CD4-positive, CD25-positive, alpha-beta regulatory T cell (primary cell): ENCODE measurements at regions not wholly inside any gene's neighbourhood (a gene's known extent, or its start where the extent isn't known, plus 50 kb on each side); places are given as distances from the start of the nearest gene placed in this dataset.

Experiments used
- ATAC-seq, 2 donors: fragments of 150-1000 bp; cut with Tn5 transposase; one replicate each; pipeline ENCODE4 v1.10.0; 2021; ENCODE audit warnings: low read depth in 2 of 2, moderate number of reproducible peaks in 2 of 2, moderate library complexity in 1 of 2
- DNase-seq, 3 donors: peaks; one replicate each; pipeline versions ENCODE4 v3.0.0 to v3.0.0-alpha.2; 2012 to 2022; ENCODE audit warnings: mixed read lengths in 1 of 3
- H3K27ac ChIP-seq: one replicate; pipeline ENCODE4 v1.7.0; 2013; ENCODE audit warnings: mild to moderate bottlenecking, low read length; ENCODE audit not compliant: insufficient read depth, poor library complexity, severe bottlenecking
- H3K27me3 ChIP-seq: one replicate; pipeline ENCODE4 v1.7.0; 2013; ENCODE audit warnings: low read length; ENCODE audit not compliant: control insufficient read depth, insufficient read depth
- H3K36me3 ChIP-seq: one replicate; pipeline ENCODE4 v1.7.0; 2013; ENCODE audit warnings: mild to moderate bottlenecking, low read length, moderate library complexity; ENCODE audit not compliant: control insufficient read depth, insufficient read depth
- H3K4me1 ChIP-seq: 2 replicates; pipeline ENCODE4 v1.7.0; 2013; ENCODE audit warnings: mild to moderate bottlenecking, low read length; ENCODE audit not compliant: insufficient read depth, control insufficient read depth, poor library complexity, severe bottlenecking
- H3K4me3 ChIP-seq: one replicate; pipeline ENCODE4 v1.7.0; 2013; ENCODE audit warnings: low read depth, mild to moderate bottlenecking, low read length, moderate library complexity
- H3K9me3 ChIP-seq, 2 experiments: 1 replicate in 1 of 2; 2 replicates in 1 of 2; pipeline ENCODE4 v1.7.0; 2013; ENCODE audit warnings: low read length in 2 of 2, mild to moderate bottlenecking in 1 of 2, moderate library complexity in 1 of 2; ENCODE audit not compliant: control insufficient read depth in 2 of 2
- H3K27ac Mint-ChIP-seq, 3 donors: one replicate each; pipeline ENCODE4 v1.8.0; 2020 to 2022; ENCODE audit warnings: mild to moderate bottlenecking in 3 of 3, mixed read lengths in 3 of 3, moderate library complexity in 2 of 3
- H3K27me3 Mint-ChIP-seq: one replicate; pipeline ENCODE4 v1.8.0; 2022; ENCODE audit warnings: mild to moderate bottlenecking, mixed read lengths
- H3K36me3 Mint-ChIP-seq: one replicate; pipeline ENCODE4 v1.8.0; 2020; ENCODE audit warnings: mixed read lengths
- H3K4me1 Mint-ChIP-seq, 4 donors: one replicate each; pipeline ENCODE4 v1.8.0; 2020 to 2022; ENCODE audit warnings: mixed read lengths in 4 of 4, mild to moderate bottlenecking in 1 of 4
- H3K4me3 Mint-ChIP-seq, 4 donors: one replicate each; pipeline ENCODE4 v1.8.0; 2020 to 2022; ENCODE audit warnings: mild to moderate bottlenecking in 4 of 4, mixed read lengths in 4 of 4, moderate library complexity in 3 of 4
- H3K9me3 Mint-ChIP-seq, 7 donors: one replicate each; pipeline ENCODE4 v1.8.0; 2020 to 2022; ENCODE audit warnings: mixed read lengths in 7 of 7, mild to moderate bottlenecking in 3 of 7, moderate library complexity in 2 of 7

DNA sequence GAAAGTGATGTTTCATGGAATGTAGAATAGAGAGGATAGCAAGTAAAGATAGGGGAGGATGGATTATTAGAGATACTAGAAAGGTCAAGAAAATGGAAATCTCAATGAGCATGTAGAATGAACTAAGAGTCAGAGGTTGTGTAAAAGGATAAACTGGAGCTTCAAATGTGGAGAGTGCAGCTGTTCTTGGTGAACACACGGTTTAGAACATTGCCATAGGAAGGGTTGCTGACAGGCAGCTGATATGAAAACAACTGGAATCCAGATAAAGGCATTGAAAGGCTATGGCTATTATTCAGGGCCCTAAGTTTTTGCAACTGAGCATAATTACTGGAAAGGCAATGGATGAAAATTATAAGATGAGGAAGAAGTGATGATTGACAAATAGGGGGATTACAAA is 239.6 kb upstream of the VEGFC start:
- H3K36me3 Mint-ChIP-seq, result no peaks in the 10 kb centered on the region
- Histone ChIP-seq H3K4me1 (no peaks in the 10 kb centered on the region), H3K4me3 (no peak overlapping the region), H3K9me3 (no peaks in the 10 kb centered on the region), H3K27me3 (no peaks in the 10 kb centered on the region), H3K36me3 (no peaks in the 10 kb centered on the region), H3K27ac (no peak overlapping the region)
- DNase-seq (no peak), ATAC-seq (no peak)
- H3K27ac Mint-ChIP-seq, result no peak overlapping the region
- no peaks in the 10 kb centered on the region for H3K4me1 Mint-ChIP-seq
- H3K4me3 Mint-ChIP-seq, result no peak overlapping the region
- no peaks in the 10 kb centered on the region for H3K27me3 Mint-ChIP-seq
- H3K9me3 Mint-ChIP-seq, result no peaks in the 10 kb centered on the region

DNA sequence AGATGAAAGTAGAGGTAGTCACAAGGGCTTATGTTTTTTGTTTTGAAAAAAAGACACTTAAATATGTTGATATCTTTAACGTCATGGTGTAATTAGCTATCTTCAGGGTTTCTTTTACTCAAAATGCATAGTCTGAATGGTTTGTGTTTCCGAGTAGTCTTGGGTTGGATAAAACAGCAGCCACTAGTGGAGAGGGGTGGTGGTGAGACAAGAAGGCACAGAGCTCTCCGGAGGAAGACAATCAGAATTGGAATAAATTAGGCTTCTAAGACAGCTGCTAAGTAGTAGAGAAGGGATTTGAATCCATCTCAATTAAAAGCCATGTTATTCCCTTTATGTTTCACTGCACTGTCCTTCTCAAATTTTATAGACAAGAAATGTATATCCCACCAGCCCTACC is 240.4 kb upstream of the VEGFC start:
- H3K9me3 ChIP-seq, result no peaks in the 10 kb centered on the region
- H3K4me3 ChIP-seq, result no peak overlapping the region
- DNase-seq (no peak), ATAC-seq (no peak)
- H3K9me3 Mint-ChIP-seq, result peaks cover 0 to 2% (median 0%) of the 10 kb centered on the region in 7 donors
- no peaks in the 10 kb centered on the region for H3K4me1 ChIP-seq
- H3K36me3 ChIP-seq, result no peaks in the 10 kb centered on the region
- H3K27me3 Mint-ChIP-seq, result no peaks in the 10 kb centered on the region
- H3K27ac Mint-ChIP-seq, result no peak overlapping the region
- H3K36me3 Mint-ChIP-seq, result no peaks in the 10 kb centered on the region
- no peaks in the 10 kb centered on the region for H3K27me3 ChIP-seq
- no peak overlapping the region for H3K4me3 Mint-ChIP-seq
- H3K27ac ChIP-seq, result no peak overlapping the region
- H3K4me1 Mint-ChIP-seq, result no peaks in the 10 kb centered on the region

DNA sequence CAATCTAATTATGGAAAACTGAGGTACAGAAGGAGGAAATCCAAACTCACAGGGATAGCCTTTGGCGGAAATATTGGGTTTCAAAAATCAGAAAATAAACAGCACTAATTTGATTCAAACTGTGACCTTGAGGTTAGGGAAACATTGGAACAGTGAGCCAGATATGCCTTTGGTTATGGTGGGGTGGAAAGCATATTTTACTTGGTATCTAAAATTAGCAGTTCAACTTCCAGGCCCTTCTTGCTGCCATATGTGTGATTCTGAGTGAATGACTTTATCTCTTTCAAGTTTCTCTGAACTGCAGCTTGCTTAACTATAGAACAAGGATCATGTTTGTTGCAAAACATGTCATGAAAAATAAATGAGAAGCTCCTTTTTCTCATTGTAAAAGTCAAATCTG is 240.9 kb upstream of the VEGFC start:
- no peak overlapping the region for H3K27ac Mint-ChIP-seq
- H3K36me3 Mint-ChIP-seq, result no peaks in the 10 kb centered on the region
- H3K36me3 ChIP-seq, result no peaks in the 10 kb centered on the region
- no peak overlapping the region for H3K27ac ChIP-seq
- H3K27me3 ChIP-seq, result no peaks in the 10 kb centered on the region
- H3K4me3 Mint-ChIP-seq, result no peak overlapping the region
- no peaks in the 10 kb centered on the region for H3K4me1 ChIP-seq
- H3K27me3 Mint-ChIP-seq, result no peaks in the 10 kb centered on the region
- no peaks in the 10 kb centered on the region for H3K4me1 Mint-ChIP-seq
- no peaks in the 10 kb centered on the region for H3K9me3 ChIP-seq
- no peak overlapping the region for H3K4me3 ChIP-seq
- no peak for DNase-seq
- H3K9me3 Mint-ChIP-seq, result peaks cover 0 to 2% (median 0%) of the 10 kb centered on the region in 7 donors
- no peak for ATAC-seq

DNA sequence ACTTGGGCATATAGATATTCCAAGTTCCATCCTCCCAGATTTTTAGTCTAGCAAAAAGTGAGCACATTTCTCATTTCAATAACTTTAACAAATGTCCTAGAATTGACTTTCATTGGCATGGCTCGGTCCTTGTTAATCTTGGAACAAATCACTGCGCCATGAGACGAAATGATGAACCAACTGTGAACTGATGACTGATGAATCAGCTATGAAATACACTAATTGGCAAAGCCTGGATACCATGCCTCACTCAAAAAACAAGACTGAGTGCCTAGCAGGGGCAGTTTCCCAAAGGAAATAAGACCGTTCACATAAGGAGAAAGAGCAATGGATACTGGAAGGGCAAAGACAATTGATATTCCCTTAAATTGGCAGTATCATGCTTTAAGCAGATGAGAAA is 248.6 kb upstream of the VEGFC start:
- DNase-seq (no peak), ATAC-seq (no peak)
- peaks cover 2% of the 10 kb centered on the region for H3K27me3 ChIP-seq
- no peak overlapping the region for H3K4me3 ChIP-seq
- H3K9me3 ChIP-seq, result no peaks in the 10 kb centered on the region
- H3K27ac Mint-ChIP-seq, result no peak overlapping the region
- H3K36me3 Mint-ChIP-seq, result no peaks in the 10 kb centered on the region
- H3K36me3 ChIP-seq, result no peaks in the 10 kb centered on the region
- H3K4me3 Mint-ChIP-seq, result no peak overlapping the region
- peaks cover 0 to 2% (median 0%) of the 10 kb centered on the region in 7 donors for H3K9me3 Mint-ChIP-seq
- H3K4me1 ChIP-seq, result no peaks in the 10 kb centered on the region
- H3K27me3 Mint-ChIP-seq, result peaks cover 8% of the 10 kb centered on the region
- no peaks in the 10 kb centered on the region for H3K4me1 Mint-ChIP-seq
- H3K27ac ChIP-seq, result no peak overlapping the region

DNA sequence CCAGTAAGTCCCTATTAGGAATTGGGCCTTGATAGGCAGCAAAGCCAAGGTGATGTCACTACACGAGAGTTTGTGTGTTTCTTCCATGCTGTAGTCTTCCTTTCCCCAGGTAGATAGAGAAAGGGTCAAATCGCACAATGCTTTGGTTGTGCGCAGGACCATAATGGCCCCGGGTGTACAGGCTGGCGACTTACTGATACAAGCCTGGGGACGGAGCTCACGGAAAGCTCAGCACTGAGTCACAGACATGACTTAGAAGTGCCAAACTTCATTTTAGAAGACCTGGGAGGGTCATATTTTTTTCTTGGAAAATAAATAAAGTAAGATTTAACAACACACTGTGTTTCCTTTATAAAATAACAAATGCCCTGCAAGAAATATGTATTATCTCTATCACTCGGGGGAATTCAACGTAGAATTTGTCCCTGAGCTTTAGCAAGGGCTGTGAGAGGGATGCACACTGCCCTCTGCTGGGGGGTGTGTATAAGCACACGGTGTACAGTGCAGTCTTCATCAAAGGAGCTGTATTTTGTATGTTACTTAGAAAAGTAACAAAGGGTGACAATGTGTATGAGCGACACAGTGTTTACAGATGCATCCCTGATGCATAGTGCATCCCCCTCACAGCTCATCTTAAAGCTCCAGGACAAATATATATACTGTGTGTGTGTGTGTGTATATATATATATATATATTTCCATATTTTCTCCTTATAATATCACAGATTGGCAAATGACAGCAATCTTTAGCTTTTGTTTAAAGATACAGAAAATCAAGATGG is 254.5 kb upstream of the VEGFC start:
- Histone ChIP-seq H3K4me1 (no peaks in the 10 kb centered on the region), H3K9me3 (no peaks in the 10 kb centered on the region), H3K27ac (no peak overlapping the region), H3K27me3 (no peaks in the 10 kb centered on the region), H3K36me3 (no peaks in the 10 kb centered on the region), H3K4me3 (no peak overlapping the region)
- ATAC-seq (peak; percentile 69 to 87), DNase-seq (peak; percentile 10 to 73 (median 26))
- H3K36me3 Mint-ChIP-seq, result no peaks in the 10 kb centered on the region
- peaks cover 20% of the 10 kb centered on the region for H3K27me3 Mint-ChIP-seq
- H3K9me3 Mint-ChIP-seq, result no peaks in the 10 kb centered on the region
- H3K4me3 Mint-ChIP-seq, result no peak overlapping the region
- H3K4me1 Mint-ChIP-seq, result no peaks in the 10 kb centered on the region
- H3K27ac Mint-ChIP-seq, result no peak overlapping the region

DNA sequence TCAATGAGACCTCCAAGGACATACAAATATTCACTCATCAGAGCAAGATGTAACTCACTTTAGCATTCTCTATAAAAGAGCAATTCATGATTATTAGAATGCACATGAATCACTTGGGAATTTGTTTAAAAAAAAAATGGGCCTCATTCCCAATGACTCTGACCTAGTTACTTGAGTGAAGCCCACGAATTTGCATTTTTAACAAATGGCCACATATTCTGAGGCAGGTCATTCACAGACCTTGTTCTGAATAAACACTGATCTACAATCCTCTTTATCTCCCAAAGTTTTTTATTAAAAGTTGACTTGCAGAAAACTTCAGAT is 255.1 kb upstream of the VEGFC start:
- H3K27me3 ChIP-seq, result no peaks in the 10 kb centered on the region
- Mint-ChIP-seq H3K36me3 (no peaks in the 10 kb centered on the region), H3K4me3 (no peak overlapping the region), H3K4me1 (no peaks in the 10 kb centered on the region), H3K9me3 (no peaks in the 10 kb centered on the region), H3K27me3 (peaks cover 20% of the 10 kb centered on the region), H3K27ac (no peak overlapping the region)
- no peaks in the 10 kb centered on the region for H3K9me3 ChIP-seq
- ATAC-seq (no peak), DNase-seq (no peak)
- H3K4me1 ChIP-seq, result no peaks in the 10 kb centered on the region
- no peaks in the 10 kb centered on the region for H3K36me3 ChIP-seq
- H3K4me3 ChIP-seq, result no peak overlapping the region
- no peak overlapping the region for H3K27ac ChIP-seq

DNA sequence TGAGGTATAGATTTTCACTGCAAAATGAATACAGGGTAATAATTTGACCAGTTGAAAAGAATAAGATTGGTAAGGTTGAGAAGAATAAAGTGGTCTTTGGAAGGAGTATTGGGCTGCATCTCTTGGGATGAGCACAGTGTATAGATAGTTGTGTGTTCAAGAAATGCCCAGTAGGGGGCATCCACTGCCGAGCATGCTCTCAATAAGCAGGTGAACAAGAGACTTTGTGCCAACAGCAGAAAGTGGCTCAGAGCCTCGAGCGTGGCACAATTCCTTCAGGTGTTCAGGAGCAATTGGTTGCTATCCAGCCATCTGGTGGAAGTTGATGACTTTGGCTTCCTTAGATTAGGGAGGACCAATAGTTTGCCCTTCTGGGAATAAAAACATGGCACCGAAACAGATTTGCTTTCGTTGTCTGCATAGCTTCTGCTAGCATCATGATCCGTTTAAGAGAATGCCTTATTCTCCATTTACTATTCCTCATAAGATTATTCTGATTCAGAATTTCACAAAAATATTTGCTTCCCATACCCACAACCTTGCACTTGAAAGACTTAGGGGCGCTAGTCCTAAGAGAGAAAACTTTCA is 258.1 kb upstream of the NEIL3 start:
- no peaks in the 10 kb centered on the region for H3K4me1 ChIP-seq
- DNase-seq (peak in 2 of 3 donors; percentile 9 to 62), ATAC-seq (no peak)
- Mint-ChIP-seq H3K9me3 (no peaks in the 10 kb centered on the region), H3K36me3 (no peaks in the 10 kb centered on the region), H3K4me3 (no peak overlapping the region), H3K4me1 (no peaks in the 10 kb centered on the region), H3K27me3 (peaks cover 16% of the 10 kb centered on the region), H3K27ac (peak overlapping the region in 1 of 3 donors; percentile 12)
- H3K27ac ChIP-seq, result no peak overlapping the region
- no peaks in the 10 kb centered on the region for H3K36me3 ChIP-seq
- no peaks in the 10 kb centered on the region for H3K9me3 ChIP-seq
- no peaks in the 10 kb centered on the region for H3K27me3 ChIP-seq
- H3K4me3 ChIP-seq, result no peak overlapping the region
